Retinal pigment epithelial cell (primary cell): ENCODE measurements at regions not wholly inside any gene's neighbourhood (a gene's known extent, or its start where the extent isn't known, plus 50 kb on each side); places are given as distances from the start of the nearest gene placed in this dataset.
A peak's percentile ranks its signal among the peaks of the same experiment; 100 is the strongest.

Experiments
- DNase-seq: peaks from one replicate; pipeline ENCODE4 v3.0.0-alpha.2; 2010; ENCODE audit warnings: low read depth
- H3K4me3 ChIP-seq: 2 replicates; pipeline ENCODE4 v1.5.1; 2011; ENCODE audit warnings: mild to moderate bottlenecking, low read length, control low read depth, moderate library complexity
- TF ChIP-seq, protein P1 (sequence below): conservative IDR thresholded peaks from 2 replicates; pipeline ENCODE4 v1.5.1; 2011; ENCODE audit warnings: low read depth, low read length, control low read depth, inconsistent platforms

DNA sequence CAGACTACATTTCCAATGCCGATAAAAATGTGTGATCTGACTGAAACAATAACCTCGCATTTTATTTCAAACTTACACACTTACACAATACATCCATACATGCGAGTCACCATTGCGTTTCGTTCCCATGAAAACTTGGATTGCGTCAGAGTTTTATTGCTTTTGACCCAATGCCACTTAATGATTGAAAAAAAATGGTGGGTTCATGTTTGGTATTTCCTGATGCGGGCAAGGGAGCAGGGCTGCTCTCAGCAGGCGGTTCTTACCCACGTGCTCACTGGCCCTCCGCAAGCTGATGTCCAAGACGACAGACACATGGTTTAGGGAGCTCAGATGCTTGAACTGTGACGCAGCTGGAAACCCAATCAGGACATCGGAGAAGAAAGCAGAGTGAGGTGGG, 281.0 kb upstream of the SULF2 start:
- TF ChIP-seq, protein P1, sequence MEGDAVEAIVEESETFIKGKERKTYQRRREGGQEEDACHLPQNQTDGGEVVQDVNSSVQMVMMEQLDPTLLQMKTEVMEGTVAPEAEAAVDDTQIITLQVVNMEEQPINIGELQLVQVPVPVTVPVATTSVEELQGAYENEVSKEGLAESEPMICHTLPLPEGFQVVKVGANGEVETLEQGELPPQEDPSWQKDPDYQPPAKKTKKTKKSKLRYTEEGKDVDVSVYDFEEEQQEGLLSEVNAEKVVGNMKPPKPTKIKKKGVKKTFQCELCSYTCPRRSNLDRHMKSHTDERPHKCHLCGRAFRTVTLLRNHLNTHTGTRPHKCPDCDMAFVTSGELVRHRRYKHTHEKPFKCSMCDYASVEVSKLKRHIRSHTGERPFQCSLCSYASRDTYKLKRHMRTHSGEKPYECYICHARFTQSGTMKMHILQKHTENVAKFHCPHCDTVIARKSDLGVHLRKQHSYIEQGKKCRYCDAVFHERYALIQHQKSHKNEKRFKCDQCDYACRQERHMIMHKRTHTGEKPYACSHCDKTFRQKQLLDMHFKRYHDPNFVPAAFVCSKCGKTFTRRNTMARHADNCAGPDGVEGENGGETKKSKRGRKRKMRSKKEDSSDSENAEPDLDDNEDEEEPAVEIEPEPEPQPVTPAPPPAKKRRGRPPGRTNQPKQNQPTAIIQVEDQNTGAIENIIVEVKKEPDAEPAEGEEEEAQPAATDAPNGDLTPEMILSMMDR: no peak
- peak; percentile 13 for DNase-seq
- no peak overlapping the region for H3K4me3 ChIP-seq

DNA sequence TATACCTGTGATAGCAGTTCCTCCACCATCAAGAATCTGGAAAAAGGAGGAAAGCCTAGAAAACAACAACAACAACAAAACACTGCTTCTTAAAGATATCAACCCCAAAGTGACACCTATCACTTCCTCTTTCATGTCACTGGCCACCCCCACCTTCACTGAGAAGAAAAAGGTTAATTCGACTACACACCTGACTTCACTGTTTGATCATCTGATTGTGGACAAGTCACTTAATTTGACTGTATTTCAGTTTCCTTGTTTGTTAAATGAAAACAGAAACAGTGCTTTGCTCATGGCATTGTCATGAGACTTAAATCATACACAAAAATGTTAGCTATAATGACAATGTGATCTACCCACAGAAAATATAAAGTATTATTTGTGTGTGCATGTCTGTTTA, 280.6 kb upstream of the SULF2 start:
- no peak overlapping the region for H3K4me3 ChIP-seq
- DNase-seq: no peak
- TF ChIP-seq, protein P1: no peak

- TF ChIP-seq, protein P1: no peak
- DNase-seq: peak; percentile 48
- no peak overlapping the region for H3K4me3 ChIP-seq
These were observed 279.6 kb upstream of the SULF2 start for GRCh38 chr20:48064929-48065328.

GRCh38 chr20:48060841-48061720, 275.8 kb upstream of the SULF2 start:
- TF ChIP-seq, protein P1: no peak
- no peak overlapping the region for H3K4me3 ChIP-seq
- no peak for DNase-seq

- no peak for DNase-seq
- TF ChIP-seq, protein P1: no peak
These were observed 273.6 kb upstream of the SULF2 start for GRCh38 chr20:48058611-48059559.

GRCh38 chr20:48057739-48058138, 272.5 kb upstream of the SULF2 start:
- DNase-seq: no peak
- H3K4me3 ChIP-seq: no peak overlapping the region
- TF ChIP-seq, protein P1: no peak

More at GRCh38 chr20:48058611-48059559, 273.6 kb upstream of the SULF2 start:
- no peak overlapping the region for H3K4me3 ChIP-seq
